ENCODE measurements at regions not wholly inside any gene's neighbourhood (a gene's known extent, or its start where the extent isn't known, plus 50 kb on each side); places are given as distances from the start of the nearest gene placed in this dataset.

DNA sequence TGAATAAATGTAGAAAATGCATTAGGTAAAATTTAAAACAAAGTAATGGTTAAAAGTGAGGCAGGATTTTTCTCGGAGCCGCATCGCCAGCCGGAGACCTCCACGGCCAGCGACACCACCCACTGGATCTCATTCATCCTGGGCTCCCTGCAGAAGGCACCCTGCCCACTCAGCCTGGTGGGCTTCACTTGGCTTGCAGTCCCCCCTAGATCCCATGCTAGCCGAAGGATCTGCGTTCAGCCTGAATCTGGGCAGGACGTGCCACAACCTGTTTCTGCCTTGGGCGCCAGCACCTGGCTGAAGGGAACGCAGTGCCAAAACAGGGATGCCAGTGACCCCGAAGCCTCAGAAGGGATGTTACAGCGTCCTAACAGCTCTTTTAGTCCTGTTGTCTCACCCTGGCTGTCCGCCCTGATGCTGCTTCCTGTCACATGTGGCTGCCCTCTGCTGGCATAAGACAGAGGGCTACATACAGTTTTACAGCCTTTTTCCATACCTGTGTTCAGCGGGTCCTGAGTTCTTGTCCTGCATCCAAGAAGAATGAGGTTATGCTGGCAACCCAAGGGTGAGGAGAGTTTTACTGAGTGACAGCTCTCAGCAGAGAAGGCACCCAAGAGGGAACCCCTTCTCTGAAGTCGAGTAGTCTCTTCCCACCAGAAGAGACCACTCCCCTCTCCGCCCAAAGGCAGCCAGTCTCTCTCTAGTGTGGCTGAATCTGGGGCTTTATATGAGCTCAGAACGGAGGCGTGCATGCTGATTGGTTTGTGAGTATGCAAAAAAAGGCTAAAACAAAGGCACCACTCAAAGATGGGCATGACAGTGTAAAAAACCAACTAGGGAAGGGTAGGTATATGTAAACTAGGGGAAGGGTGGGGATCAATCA is 173.1 kb upstream of the GYPC start:
- H3K4me3 ChIP-seq, result no peak overlapping the region
- no peaks in the 10 kb centered on the region for H3K36me3 ChIP-seq
- TF ChIP-seq, protein P1, sequence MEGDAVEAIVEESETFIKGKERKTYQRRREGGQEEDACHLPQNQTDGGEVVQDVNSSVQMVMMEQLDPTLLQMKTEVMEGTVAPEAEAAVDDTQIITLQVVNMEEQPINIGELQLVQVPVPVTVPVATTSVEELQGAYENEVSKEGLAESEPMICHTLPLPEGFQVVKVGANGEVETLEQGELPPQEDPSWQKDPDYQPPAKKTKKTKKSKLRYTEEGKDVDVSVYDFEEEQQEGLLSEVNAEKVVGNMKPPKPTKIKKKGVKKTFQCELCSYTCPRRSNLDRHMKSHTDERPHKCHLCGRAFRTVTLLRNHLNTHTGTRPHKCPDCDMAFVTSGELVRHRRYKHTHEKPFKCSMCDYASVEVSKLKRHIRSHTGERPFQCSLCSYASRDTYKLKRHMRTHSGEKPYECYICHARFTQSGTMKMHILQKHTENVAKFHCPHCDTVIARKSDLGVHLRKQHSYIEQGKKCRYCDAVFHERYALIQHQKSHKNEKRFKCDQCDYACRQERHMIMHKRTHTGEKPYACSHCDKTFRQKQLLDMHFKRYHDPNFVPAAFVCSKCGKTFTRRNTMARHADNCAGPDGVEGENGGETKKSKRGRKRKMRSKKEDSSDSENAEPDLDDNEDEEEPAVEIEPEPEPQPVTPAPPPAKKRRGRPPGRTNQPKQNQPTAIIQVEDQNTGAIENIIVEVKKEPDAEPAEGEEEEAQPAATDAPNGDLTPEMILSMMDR (IDR thresholded peaks at IDR 0.05; ENCODE audit: borderline replicate concordance), result no peak
- H3K27me3 ChIP-seq (ENCODE audit: low read depth), result no peaks in the 10 kb centered on the region
- H3K4me1 ChIP-seq, result no peaks in the 10 kb centered on the region
- no peak for DNase-seq
- no peaks in the 10 kb centered on the region for H3K9me3 ChIP-seq (replicated peaks)
- no peak overlapping the region for H3K27ac ChIP-seq (replicated peaks)
- intact Hi-C loops (cut with micrococcal nuclease), result no loop called here

DNA sequence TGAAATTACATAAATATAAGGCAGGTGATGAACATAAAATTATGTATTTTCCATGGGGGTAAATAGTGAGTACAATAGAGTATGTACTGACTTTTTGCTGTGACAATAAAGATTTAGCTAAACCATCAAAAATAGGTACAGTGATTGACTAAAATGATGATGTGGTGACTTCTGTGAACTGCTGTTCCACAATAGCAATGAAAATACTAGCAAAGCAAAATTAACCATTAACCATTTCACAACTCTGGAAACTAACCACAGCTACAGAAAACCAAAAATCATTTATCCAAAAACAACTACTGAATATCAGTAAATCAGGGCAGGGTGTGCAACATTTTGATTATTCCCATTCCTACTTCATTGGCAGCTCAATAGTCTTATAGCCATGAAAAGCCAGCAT is 161.4 kb upstream of the GYPC start:
- Histone ChIP-seq H3K36me3 (no peaks in the 10 kb centered on the region), H3K27me3 (ENCODE audit: low read depth) (no peaks in the 10 kb centered on the region), H3K27ac (replicated peaks) (no peak overlapping the region), H3K9me3 (replicated peaks) (peaks cover 21% of the 10 kb centered on the region), H3K4me3 (no peak overlapping the region), H3K4me1 (no peaks in the 10 kb centered on the region)
- TF ChIP-seq, protein P1 (IDR thresholded peaks at IDR 0.05; ENCODE audit: borderline replicate concordance), result no peak
- intact Hi-C loops (cut with micrococcal nuclease), result no loop called here
- DNase-seq, result no peak

DNA sequence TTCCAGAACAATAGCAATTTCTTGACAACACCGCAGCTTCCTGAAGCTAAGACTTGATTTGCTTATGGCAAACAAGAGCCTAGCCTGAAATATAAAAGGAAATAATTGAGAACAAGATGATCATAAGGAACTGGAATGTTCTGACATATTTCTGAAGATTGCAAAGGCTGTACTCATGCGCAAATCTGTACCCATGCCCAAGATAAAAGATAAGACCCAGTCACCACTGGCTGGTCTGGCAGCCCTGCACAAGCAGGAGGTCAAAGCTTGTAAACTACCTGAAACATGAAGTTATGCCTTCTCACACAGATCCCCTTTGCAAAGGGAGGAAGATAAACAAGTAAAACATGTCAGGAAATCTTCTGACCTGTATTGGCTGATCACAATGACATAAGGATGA is 160.8 kb upstream of the GYPC start:
- Histone ChIP-seq H3K27ac (replicated peaks) (no peak overlapping the region), H3K27me3 (ENCODE audit: low read depth) (no peaks in the 10 kb centered on the region), H3K36me3 (no peaks in the 10 kb centered on the region), H3K4me1 (no peaks in the 10 kb centered on the region), H3K4me3 (no peak overlapping the region), H3K9me3 (replicated peaks) (peaks cover 21% of the 10 kb centered on the region)
- TF ChIP-seq, protein P1 (IDR thresholded peaks at IDR 0.05; ENCODE audit: borderline replicate concordance), result no peak
- DNase-seq, result no peak
- intact Hi-C loops (cut with micrococcal nuclease), result no loop called here

DNA sequence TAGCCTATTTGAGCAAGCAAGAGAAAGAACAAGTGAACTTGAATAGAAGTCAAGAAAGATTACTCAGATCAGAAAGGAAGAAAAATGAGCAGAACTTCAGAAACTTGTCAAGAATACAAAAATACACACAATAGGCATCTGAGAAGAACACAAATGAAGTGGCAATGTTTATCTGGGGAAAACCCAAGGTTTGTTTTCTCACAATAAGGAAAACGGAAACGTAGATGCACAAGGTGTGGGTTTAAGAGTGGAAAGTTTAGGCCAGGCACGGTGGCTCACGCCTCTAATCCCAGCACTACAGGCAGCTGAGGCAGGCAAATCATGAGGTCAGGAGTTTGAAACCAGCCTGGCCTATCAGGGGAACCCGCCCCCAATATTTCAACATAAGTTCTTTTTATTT is 159.5 kb upstream of the GYPC start:
- peaks cover 21% of the 10 kb centered on the region for H3K9me3 ChIP-seq (replicated peaks)
- TF ChIP-seq, protein P1 (IDR thresholded peaks at IDR 0.05; ENCODE audit: borderline replicate concordance), result no peak
- no peaks in the 10 kb centered on the region for H3K36me3 ChIP-seq
- no peak overlapping the region for H3K4me3 ChIP-seq
- no peaks in the 10 kb centered on the region for H3K27me3 ChIP-seq (ENCODE audit: low read depth)
- intact Hi-C loops (cut with micrococcal nuclease), result no loop called here
- H3K4me1 ChIP-seq, result no peaks in the 10 kb centered on the region
- no peak for DNase-seq
- no peak overlapping the region for H3K27ac ChIP-seq (replicated peaks)

DNA sequence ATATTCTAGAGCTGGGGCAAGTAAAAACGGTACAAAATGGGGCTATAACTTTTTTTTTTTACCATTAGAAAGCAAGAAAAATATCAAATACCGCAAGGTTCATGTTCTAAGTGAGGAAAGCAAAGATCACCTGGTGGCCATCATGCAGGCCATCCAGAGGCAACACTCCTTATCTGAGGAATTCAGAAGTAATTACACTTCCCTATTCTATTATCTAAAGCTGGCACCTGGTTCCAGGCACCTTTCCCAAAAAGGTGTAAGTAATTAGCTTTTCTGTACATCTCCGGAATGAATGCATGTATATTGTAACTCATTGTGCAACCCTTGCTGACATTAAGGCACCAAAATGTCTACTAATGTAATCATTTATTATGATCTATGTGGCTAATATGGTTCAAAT is 152.5 kb upstream of the GYPC start:
- Histone ChIP-seq H3K36me3 (no peaks in the 10 kb centered on the region), H3K4me3 (no peak overlapping the region), H3K27me3 (ENCODE audit: low read depth) (no peaks in the 10 kb centered on the region), H3K9me3 (replicated peaks) (no peaks in the 10 kb centered on the region), H3K4me1 (peaks cover 7% of the 10 kb centered on the region), H3K27ac (replicated peaks) (no peak overlapping the region)
- DNase-seq, result no peak
- intact Hi-C loops (cut with micrococcal nuclease), result no loop called here
- TF ChIP-seq, protein P1 (IDR thresholded peaks at IDR 0.05; ENCODE audit: borderline replicate concordance), result no peak

All from left ventricle myocardium inferior (tissue), 1 donor.